GM19438 (cell line): ENCODE measurements at regions not wholly inside any gene's neighbourhood (a gene's known extent, or its start where the extent isn't known, plus 50 kb on each side); places are given as distances from the start of the nearest gene placed in this dataset.
"Not testable (repeated sequence)": the region's sequence is repeated elsewhere in the genome, so short reads cannot be mapped to it uniquely, and the experiment has no call there.

Source experiments
- ATAC-seq: cut with Tn5 transposase; IDR thresholded peaks from one replicate; pipeline ENCODE4 v1.9.1; 2021; ENCODE audit warnings: low read depth; ENCODE audit not compliant: unreplicated experiment

DNA sequence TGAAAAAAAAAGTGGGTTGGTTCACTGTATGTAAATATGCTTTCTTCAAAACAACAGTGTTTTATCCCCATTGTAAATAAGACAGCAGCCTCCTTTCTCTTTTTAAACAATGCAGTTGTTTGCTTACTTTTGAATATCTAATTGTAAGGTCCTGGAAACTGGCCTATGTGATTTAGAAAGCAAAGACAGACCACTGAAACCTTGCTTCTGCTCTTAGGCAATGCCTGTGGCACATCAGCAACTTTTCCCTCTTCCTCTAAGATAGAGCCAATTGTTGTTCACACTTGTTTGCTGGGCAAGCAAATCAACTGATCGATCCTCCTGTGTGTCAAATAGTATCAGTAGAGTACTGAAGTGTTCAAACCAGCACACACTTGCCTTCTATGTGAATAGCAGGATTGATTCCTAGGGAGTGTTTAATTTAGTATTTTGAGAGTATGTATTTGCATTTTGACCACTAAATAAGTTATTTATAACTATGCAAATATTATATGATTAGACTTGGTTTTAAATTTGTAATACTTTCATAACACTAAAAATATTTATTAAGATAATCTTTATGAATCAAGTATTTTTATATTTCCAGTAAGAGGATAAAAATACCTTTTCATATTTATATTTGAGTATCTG is 55.4 kb upstream of the GRPR start:
- peak; percentile 74 for ATAC-seq

DNA sequence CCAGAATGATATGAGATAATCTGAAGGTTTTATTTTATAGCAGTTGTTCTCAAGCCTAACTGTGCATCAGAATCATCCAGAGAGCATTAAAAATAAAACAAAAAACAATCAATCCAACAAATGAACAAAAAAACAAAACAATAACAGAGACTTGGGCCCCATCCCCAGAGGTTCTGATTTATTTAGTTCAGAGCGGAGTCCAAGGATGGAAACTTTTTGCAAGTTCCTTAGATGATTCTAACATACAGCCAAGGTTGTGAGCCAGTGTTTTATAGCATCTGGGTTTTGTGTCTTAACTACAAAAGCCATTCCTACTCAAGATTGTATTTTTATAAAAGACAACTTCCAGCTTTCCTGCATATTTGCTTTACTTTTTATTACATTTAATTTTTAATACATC is 59.4 kb upstream of the GRPR start:
- ATAC-seq, result no peak

DNA sequence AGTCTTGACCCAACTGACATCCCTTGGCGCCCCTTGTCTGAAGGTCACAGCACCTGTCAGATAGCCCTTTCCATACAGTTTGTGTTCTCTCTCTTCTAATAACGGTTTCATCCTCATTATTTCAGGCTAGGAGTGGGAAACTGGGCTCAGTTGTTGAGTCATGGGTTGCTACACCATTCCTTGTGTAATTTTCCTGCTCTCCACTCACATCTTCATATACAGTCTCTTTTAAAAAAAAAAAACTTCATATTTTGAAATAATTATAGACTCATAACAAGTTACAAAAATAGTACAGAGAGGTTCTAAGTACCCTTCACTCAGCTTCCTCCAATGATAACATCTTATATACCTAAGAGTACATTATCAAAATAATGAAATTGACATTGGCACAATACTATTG is 60.2 kb upstream of the GRPR start:
- ATAC-seq, result no peak

DNA sequence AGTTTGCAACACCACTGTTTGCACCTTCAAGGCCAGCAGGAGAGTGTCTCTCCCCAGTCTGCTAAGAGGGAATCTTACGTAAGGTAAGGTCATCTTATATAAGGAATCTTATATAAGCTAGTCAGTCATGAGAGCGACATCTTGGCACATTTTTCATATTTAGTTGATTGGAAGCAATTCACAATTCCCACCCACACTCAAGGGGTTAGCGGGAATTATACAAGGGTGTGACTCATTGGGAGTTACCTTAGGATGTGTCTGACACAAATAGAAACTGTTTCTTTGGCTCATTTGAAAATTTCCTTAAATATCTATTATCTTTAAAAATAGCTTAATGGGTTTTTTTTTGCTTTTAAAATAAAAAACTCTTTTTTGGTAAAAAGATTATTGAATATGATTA is 62.1 kb upstream of the GRPR start:
- ATAC-seq, result no peak

DNA sequence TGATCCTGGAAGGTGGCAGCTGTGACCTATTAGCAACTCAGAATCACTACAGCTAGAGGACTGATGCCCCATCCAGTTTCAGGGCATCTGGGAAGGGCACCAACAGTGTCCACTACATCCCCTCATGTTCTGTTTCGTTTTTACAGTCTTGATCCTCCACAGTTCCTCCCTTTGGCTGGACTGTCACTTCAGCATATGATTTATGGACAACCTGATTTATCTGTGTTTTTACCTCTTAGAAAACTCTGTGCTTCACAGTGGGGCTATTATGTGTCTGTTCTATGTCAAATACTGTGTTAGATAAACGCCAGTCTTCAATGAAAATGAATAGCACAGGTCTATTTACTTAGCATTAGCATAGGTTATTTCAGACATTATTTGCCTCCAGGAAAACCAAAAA is 63.1 kb upstream of the GRPR start:
- no peak for ATAC-seq

DNA sequence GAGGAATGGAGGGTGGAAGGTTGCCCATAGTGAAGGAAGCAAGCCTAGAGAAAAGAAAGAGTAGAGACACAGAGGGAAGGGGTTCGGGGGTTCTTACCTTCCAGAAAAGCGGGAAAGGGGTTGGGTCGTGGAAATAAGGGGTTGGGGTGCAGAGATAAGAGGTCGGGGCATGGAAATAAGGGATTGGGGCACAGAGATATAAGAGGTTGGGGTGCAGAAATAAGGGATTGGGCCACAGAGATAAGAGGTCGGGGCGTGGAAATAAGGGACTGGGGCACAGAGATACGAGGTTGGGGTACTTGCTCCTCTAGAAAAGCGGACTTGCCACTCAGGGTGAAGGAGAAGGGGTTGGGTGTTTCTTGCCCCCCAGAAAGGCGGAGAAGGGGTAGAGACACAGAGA is 74.2 kb upstream of the GRPR start:
- ATAC-seq, result not testable (repeated sequence)

DNA sequence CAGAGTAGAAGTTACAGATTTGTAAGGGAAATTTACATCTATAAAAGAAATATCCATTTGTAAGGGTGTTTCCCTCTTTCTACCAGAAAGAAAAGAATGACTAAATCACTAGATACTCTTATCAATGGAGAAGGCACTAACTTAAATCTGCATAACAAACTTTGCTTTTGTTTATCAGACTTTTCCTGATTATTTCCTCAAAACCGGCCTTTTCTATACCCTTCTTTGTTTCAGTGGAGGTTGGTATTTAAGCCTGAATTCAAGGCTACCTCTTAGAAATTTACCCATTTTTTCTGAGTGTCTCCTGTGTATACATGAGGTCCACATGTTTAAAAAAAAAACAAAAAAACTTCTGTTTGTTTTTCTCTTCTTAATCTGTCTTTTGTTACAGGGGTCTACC is 80.4 kb upstream of the GRPR start:
- ATAC-seq, result no peak

DNA sequence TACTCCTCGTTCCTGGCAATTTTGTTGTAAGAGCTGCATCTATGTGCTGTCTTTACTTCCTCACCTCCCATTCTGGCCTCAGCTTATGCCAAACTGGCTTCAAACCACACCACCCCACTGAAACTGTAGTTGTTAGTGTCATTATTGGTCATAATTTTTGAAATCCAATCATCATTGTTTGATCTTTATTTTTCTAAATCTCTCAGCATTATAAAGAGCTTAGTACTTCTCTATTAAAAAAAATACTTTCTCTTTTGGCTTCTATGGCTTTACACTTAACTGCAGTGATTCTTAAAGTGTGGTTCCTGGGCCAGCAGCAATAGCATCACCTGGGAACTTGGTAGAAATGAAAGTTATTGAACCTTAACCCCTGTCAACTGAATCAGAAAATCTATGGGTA is 83.5 kb upstream of the GRPR start:
- no peak for ATAC-seq

DNA sequence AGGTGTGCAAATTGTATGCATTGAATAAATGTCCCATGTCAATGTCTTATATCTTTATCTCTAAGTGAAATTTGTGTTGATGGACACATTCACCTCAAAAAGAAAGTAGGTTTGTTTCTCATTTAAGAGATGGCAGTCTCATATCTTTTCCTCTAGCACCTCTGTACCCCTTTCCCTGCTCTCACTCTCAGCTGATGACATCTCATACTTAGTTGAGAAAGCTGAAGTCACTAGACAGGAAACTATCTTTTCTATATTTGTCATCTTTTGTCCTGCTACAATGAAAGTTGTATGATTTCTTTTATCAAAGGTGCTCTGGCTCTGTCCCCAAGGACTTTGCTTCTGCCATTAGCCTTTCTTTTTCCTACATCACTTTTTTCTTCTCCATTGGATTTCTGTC is 84.0 kb upstream of the GRPR start:
- no peak for ATAC-seq

DNA sequence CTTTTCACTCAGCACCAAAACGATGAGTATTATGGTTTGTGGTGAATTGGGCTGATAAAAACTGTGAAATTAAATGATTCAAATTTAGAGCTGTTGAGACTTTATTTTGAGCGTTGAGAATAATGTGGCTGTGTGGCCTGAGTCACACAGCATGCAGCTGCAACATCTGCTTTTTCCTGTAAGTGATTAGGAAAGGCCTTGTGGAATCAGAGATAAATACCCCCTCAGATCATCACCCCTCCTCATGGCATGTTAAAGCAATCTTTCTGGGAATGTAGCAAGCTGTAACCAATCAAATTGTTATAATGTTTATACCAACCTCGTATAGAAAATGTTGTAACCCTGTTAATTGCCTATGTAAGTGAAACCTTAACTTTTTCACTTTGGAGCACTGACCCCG is 90.0 kb upstream of the GRPR start:
- ATAC-seq, result no peak

DNA sequence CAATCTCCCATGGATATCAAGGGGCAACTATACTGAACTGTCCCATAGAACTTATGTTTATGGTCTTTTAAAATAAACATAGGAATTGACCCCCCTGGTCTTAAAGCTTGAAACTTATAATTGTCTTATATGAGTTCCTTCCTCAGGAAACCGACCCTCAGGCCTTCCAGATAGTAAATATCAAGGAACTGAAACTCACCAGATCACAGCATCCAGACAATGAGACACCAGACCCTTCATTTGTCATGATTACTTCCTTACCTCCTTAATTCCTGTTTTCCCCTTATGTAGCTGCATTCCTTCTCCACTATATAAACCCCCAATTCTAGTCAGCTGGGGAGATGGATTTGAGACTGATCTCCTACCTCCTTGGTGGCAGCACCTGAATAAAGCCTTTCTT is 94.8 kb upstream of the GRPR start:
- no peak for ATAC-seq

DNA sequence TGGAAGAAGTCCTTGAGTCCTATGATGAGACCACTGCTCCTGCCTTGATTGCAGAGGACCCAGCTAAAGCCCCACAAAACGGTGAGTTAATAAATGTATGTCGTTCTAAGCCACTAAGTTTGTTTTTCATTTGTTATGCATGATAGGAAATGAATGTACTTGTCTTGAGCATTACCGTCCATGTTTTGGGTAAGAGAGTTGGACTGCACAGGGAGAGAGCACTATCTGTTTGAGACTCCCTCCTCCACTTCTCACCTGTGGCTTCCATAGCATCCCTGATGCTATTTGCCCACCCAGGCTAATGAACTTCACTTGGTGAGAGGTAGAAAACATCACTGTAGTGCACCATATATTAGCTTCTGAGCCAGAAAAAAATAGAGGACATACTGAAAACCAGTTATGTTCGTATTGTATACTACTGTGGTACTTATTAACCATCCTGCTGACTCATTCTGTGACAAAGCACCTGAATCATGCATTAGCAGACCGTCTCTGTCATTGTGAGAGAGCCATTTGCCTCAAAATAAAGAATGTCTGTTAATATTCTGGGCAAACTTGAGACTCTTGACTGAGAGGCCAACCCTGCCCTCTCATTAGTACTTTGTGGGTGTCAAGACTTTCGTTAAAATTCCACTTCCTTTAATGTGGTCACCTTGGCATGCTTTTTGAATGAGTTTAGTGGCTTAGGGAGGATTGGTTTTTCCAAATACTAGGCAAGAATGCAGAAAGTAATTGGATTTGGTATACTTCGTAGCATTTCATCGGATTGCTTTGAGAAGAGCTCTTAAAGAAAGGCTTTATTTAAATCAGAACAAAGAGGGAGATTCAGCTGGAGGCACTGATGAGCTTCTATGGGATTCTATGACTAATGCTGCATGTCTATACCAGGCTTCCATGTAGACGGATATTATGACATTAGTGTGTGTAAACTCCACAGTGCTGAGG is 99.3 kb upstream of the GRPR start:
- peak; percentile 96 for ATAC-seq

DNA sequence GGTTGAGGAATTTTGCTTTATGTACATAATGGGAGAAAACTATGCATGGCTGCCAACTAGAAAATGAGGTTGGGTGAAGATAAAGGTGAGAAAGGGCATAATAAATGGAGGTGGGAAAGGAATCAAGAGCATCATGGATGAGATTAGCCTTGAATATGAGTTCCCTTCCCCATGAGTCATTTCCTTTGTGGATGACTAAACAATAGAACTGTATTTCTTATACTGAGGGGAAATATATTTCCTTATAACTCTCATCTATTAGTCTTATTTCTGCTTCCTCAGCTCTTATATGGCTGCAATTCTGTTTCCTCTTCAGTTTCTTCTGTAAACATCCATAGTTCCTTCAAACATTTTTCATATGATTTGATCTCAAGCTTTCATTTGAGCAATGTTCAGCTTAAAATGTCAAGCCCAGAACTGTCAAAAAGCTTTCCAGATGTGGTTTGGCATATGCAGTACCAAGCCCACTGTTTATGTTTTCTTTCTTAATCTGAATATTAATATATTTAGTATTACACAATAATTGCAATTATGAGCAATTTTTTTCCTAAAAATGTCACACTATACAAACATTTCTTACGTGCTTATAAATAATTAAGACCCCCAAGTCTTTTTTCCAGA is 100.7 kb upstream of the GRPR start:
- no peak for ATAC-seq

DNA sequence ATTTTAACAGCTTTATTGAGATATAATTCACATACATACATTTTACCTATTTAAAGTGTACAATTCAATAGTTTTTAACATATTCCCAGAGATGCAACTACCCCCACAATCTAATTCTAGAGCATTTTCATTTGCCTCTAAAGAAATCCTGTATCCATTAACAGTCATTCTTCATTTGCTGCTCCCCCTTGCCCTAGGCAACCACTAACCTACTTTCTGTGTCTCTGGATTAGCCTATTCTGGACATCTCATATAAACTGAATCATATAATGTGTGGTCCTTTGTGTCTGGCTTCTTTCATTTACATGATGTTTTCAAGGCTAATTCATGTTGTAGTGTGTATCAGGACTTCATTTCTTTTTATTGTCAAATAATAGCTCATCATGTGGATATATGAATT is 105.1 kb upstream of the GRPR start:
- no peak for ATAC-seq

DNA sequence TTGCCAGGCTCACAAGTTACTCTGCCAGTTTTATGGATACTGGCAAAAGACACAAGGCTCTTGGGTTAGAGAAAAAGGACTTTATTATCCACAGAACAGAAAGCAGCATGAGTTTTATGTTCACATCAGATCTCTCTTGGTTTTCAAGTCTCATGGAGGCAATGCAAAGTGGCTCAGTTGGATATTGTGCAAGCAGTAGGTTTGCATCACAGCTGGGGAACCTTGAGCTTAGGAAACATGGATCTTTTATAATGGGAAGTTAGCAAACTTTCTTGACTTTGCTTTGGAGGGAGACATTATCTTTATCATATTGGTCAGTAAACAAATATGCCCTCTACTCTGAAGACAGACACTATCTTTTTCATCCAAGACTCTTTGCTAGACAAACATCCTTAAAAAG is 109.2 kb upstream of the GRPR start:
- ATAC-seq, result no peak

DNA sequence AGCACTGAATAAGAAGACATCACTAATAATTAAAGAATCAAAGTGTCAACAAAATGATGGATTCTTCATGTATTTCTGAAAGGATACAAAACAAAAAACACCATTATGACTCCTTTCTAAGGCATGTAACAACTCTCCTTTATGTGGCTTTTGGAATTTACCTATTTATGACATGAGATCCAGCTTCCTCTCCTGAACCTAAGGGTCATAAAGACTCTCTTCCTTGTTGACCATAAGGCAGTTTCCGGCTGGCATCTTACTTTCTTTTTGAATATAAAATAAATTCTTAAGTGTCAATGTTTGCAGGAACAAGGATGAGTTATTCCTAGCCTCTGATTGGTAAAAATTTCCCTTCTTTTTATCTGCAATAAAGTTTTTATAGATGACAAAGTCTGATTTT is 111.1 kb upstream of the GRPR start:
- ATAC-seq, result no peak

DNA sequence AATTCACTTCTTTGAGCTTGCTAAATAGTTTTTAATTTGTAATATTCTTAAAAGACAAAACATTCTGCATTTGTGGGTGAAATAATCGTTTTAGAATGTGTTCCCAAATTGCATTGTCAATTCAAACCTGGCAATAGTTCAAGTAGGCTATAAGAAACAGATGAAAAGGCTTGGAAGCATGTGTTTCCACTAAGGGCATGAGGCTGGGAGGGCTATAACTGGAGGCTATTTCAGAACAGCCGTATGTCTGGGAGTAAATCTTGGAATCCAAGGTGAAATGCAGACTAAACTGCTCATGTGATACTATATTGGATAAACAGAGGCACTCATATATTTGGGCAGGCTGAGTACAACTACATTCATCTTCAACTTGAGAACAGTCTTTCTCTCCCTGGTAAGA is 117.4 kb upstream of the GRPR start:
- no peak for ATAC-seq

DNA sequence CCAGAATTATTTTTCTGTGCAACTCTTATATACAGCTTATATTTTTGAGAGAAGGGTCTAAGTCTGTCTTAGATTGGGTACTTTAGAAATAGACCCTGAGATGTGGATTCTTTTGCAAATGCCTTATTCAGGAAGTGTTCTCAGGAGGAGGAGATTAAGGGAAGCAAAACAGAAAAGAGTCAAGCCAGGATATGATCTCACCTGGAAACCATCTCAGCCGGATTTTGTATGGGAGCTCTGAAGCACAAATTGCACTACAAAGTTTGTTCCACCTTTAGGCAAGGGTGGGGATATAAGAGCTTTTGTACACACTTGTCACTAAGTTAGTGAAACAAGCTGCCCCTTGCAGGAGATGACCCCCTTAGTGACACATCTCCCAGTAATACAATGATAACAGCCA is 121.2 kb upstream of the GRPR start:
- ATAC-seq, result no peak

DNA sequence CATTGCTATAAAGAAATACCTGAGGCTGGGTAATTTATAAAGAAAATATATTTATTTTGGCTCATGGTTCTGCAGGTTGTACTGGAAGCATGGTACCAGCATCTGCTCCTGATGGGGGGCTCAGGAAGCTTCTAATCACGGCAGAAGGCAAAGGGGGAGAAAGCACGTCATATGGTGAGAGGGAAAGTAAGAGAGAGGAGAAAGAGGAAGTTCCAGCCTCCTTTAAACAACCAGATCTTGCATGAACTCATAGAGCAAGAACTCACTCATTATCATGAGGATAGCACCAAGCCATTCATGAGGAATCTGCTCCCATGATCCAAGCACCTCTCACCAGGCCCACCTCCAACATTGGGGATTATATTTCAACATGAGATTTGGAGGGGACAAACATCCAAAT is 125.0 kb upstream of the GRPR start:
- ATAC-seq, result no peak

DNA sequence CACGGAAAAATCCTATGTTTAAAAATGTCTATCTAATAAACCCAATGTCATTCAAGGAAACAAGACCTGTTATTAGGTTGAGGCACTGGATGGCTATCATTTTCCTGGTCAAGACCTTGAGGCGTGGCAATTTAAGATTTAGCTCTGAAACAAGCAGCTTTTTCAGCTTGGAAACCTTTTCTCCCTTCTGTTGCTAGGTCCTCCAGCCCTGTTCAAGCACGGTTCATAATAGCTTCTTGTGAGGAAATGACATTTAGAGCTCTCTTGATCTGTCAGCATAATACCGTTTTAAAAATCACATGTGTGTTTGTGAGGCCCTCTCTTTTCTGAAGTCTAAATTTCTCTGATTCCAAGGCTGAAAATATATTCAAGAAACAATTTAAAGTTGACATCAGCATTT is 133.6 kb upstream of the GRPR start:
- ATAC-seq, result no peak

DNA sequence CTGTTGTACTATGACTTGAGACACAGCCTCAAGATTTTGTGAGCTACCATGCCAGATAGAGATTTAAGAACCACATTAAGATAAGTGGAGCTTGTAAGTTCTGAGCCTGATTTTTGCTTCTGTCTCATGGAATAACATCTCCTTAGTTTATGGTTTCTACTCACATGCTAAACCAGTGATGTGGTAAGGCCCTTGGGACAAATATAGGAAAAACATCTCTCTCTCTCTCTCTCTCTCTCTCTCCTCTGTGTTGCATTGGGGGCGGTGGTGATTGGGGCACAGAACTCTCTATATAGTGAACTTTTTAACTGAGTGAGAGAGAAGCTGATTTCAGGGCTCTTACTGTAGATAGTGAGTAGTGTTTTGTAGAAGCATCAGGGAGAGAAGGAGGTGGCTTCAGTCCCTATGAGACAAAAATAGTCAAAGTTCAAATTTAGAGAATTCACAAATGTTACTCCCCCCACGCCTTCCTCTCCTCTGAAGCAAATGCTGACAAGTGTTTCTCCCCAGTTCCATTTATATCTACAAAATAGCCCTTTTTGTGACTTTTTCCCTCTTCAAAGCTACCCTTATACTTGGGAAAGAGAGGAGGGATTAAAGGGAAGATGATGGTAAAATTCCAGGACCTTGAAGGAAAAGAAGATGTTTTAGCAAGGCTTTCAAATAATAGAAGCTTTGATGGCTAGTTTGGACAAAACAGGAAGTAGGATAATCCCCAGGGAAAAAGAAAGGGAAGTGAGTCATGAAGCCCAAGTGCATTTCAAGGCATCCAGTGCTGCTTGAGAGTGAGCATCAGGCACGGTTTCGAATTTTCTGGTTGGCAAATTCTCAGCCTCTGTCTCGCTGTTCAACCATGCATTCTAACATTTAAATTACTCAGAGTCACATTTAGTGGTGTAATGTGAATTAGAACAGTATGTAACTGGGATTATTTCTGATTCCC is 134.3 kb upstream of the AP1S2 start:
- no peak for ATAC-seq
